Body of pancreas (tissue), 4 donors: ENCODE measurements at regions not wholly inside any gene's neighbourhood (a gene's known extent, or its start where the extent isn't known, plus 50 kb on each side); places are given as distances from the start of the nearest gene placed in this dataset.

Experiments used
- ATAC-seq: fragments of 150-250 bp; one replicate; pipeline ENCODE4 v1.9.1; 2016
- DNase-seq, 4 donors: peaks; one replicate each; pipeline ENCODE4 v3.0.0-alpha.2; 2019
- H3K27ac ChIP-seq, 4 donors: fragments of 200-600 bp; sonication (generic); 1 replicate in 3 of 4; 2 replicates in 1 of 4; pipeline versions ENCODE4 v1.5.1 to v1.6.1; 2016 to 2019; ENCODE audit warnings: mild to moderate bottlenecking in 1 of 4, mixed read lengths in 1 of 4, moderate library complexity in 1 of 4
- H3K27me3 ChIP-seq, 2 donors: fragments of 200-600 bp; sonication (generic); one replicate each; pipeline ENCODE4 v1.6.0; 2016; ENCODE audit warnings: mild to moderate bottlenecking in 1 of 2
- H3K36me3 ChIP-seq, 2 donors: fragments of 200-600 bp; sonication (generic); replicated peaks in 1 of 2; 2 replicates each; pipeline ENCODE4 v1.5.1; 2016; ENCODE audit warnings: low read depth in 2 of 2; ENCODE audit not compliant: insufficient read depth in 1 of 2
- H3K4me1 ChIP-seq: fragments of 200-600 bp; sonication (generic); one replicate; pipeline ENCODE4 v1.6.0; 2016
- H3K4me3 ChIP-seq, 2 donors: fragments of 200-600 bp; sonication (generic); 1 replicate in 1 of 2; 2 replicates in 1 of 2; pipeline ENCODE4 v1.5.1; 2016 to 2019
- H3K9me3 ChIP-seq, 3 donors: fragments of 200-600 bp; sonication (generic); 1 replicate in 2 of 3; 2 replicates in 1 of 3; pipeline ENCODE4 v1.5.1; 2016
- POLR2A ChIP-seq, 3 donors: fragments of 450-650 bp; IDR thresholded peaks; one replicate each; pipeline ENCODE4 v1.6.1; 2016; ENCODE audit warnings: antibody characterized with exemption in 3 of 3, mild to moderate bottlenecking in 2 of 3
- WGBS, 2 donors: methylation state at CpG; one replicate each; pipeline ENCODE4 v1.1.5; 2017; 5-methylcytosine and 5-hydroxymethylcytosine counted together
- intact Hi-C: fragments of 100-400 bp; cut with DNase I; formaldehyde crosslinking; loops from one replicate; pipeline ENCODE4 v1.15.1; 2023
- TF ChIP-seq, protein P1 (sequence below), 7 experiments: fragments of 450-650 bp in 4 of 7; fragments of 200-600 bp in 3 of 7; sonication (generic) in 3 of 7; IDR thresholded peaks; one replicate each; pipeline ENCODE4 v1.5.1; 2016 to 2019; ENCODE audit warnings: antibody characterized with exemption in 7 of 7

DNA sequence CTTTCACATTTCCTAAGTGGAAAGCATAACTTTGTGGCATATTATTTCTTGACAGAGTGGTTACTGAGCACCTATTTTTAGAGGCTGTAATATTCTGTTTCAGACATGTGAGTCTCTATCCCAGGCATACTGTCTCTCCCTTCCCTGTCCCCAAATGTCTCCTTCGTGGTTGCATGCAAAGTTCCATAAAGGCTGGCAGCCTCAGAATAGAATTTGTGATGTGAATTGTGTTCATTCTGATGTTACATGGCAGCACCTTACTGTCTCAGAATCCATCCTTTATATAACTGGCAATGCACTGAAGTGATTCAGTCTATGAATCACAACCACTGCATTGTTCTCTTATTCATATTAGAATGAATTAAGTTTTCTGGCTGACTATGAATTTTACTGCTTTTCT is 89.0 kb upstream of the SLC7A1 start:
- 85 to 88% methylated on average over 1 of the region's 1 CpG for WGBS, 2 donors
- no peak for ATAC-seq

DNA sequence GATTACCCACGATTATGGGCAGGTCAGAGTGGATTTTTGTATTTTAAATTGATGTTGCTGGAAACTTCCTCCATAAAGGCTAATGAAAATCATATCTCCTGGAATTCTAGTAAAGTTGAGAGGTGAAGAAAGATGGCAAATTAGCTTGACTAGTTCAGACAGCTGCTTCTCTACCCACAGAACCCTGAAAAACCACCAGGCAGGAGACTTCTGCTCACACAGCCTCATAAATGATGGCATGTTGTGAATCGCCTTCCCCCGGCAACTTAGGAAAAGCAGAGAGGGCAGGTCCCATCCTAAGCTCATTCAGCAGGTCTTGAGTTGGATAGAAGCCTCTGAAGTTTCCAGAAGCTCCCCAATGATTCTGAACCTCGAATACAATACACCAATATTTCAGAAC is 87.6 kb upstream of the SLC7A1 start:
- intact Hi-C loops: no loop called here

More for the DNA sequence above, 89.0 kb upstream of the SLC7A1 start:
- H3K4me3 ChIP-seq: no peak overlapping the region
- no peaks in the 10 kb centered on the region for H3K36me3 ChIP-seq
- intact Hi-C loops: no loop called here
- no peaks in the 10 kb centered on the region for H3K4me1 ChIP-seq
- no peaks in the 10 kb centered on the region for H3K9me3 ChIP-seq
- DNase-seq: no peak
- H3K27ac ChIP-seq: no peak overlapping the region
- no peak for TF ChIP-seq POLR2A (IDR thresholded peaks at IDR 0.05)
- TF ChIP-seq, protein P1, sequence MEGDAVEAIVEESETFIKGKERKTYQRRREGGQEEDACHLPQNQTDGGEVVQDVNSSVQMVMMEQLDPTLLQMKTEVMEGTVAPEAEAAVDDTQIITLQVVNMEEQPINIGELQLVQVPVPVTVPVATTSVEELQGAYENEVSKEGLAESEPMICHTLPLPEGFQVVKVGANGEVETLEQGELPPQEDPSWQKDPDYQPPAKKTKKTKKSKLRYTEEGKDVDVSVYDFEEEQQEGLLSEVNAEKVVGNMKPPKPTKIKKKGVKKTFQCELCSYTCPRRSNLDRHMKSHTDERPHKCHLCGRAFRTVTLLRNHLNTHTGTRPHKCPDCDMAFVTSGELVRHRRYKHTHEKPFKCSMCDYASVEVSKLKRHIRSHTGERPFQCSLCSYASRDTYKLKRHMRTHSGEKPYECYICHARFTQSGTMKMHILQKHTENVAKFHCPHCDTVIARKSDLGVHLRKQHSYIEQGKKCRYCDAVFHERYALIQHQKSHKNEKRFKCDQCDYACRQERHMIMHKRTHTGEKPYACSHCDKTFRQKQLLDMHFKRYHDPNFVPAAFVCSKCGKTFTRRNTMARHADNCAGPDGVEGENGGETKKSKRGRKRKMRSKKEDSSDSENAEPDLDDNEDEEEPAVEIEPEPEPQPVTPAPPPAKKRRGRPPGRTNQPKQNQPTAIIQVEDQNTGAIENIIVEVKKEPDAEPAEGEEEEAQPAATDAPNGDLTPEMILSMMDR (IDR thresholded peaks at IDR 0.05): no peak
- no peaks in the 10 kb centered on the region for H3K27me3 ChIP-seq

DNA sequence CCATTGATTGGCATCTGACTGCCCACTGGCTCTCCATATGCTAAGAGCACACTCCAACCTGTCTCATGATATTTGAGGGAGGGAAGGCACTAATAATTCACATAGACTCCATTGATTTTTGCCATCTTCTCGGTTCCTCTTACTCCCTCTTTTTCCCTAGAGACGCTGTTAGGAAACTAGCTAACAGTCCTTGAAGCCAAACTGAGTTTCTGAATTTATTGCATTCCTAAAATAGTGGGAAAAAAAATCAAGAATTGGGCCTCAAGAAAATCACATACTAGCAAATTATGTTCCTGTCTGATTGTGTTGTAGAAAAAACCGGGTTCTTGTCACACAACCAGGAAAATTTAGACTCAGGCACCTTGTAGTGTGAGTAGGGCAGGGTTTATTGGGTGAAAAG is 86.4 kb upstream of the SLC7A1 start:
- no peaks in the 10 kb centered on the region for H3K4me1 ChIP-seq
- WGBS, 2 donors: 63 to 64% methylated on average over 3 of the region's 3 CpGs
- no peaks in the 10 kb centered on the region for H3K27me3 ChIP-seq
- ATAC-seq: no peak
- H3K9me3 ChIP-seq: no peaks in the 10 kb centered on the region
- H3K27ac ChIP-seq: no peak overlapping the region
- DNase-seq: no peak
- no peak overlapping the region for H3K4me3 ChIP-seq
- intact Hi-C loops: no loop called here
- TF ChIP-seq, protein P1 (IDR thresholded peaks at IDR 0.05): no peak
- TF ChIP-seq POLR2A (IDR thresholded peaks at IDR 0.05): no peak
- no peaks in the 10 kb centered on the region for H3K36me3 ChIP-seq

More for the DNA sequence above, 87.6 kb upstream of the SLC7A1 start:
- H3K4me1 ChIP-seq: no peaks in the 10 kb centered on the region
- H3K27ac ChIP-seq: no peak overlapping the region
- no peak for TF ChIP-seq POLR2A (IDR thresholded peaks at IDR 0.05)
- TF ChIP-seq, protein P1 (IDR thresholded peaks at IDR 0.05): no peak
- no peaks in the 10 kb centered on the region for H3K27me3 ChIP-seq
- no peaks in the 10 kb centered on the region for H3K9me3 ChIP-seq
- DNase-seq (no peak), ATAC-seq (no peak)
- H3K36me3 ChIP-seq: no peaks in the 10 kb centered on the region
- no peak overlapping the region for H3K4me3 ChIP-seq
- 59 to 77% methylated on average over 4 of the region's 4 CpGs for WGBS, 2 donors

DNA sequence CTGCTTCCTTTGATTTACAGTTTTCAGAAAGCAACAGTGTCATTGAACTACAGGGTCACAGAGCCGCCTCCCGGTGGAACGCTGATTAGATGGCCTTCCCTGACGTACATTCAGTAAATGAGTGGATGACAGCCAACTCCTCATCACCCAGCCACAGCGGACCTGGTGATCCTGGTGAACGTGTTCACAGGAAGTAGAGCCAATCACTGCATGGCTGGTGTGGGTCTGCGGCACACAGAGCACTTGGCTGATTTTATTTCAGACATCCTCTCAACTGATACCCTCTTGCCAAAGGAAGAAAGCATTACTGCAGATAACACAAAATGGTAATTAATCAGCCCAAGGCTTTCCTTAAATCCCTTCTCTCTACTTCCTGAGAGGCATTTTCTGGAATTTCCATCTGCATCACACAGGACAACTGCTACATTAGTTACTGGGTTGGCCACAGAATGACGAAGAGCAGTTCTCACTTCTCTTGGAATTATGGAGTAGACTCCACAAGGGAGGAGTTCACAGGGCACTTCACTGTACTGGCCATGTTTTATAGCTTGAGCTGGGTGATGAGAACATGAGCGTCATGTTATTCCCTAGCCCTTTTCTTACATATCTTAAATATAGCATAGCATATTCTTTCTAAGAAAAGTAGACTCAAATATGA is 84.0 kb upstream of the SLC7A1 start:
- Histone ChIP-seq H3K27ac (peak overlapping the region in 1 of 4 donors; percentile 29), H3K4me1 (no peaks in the 10 kb centered on the region), H3K27me3 (no peaks in the 10 kb centered on the region), H3K9me3 (no peaks in the 10 kb centered on the region), H3K36me3 (no peaks in the 10 kb centered on the region), H3K4me3 (no peak overlapping the region)
- intact Hi-C loops: no loop called here
- ATAC-seq: peak; percentile 79
- TF ChIP-seq, protein P1 (IDR thresholded peaks at IDR 0.05): peak in 1 of 7 experiments; percentile 13
- TF ChIP-seq POLR2A (IDR thresholded peaks at IDR 0.05): no peak
- 27 to 29% methylated on average over 9 of the region's 9 CpGs for WGBS, 2 donors
- DNase-seq: peak; percentile 41 to 58 (median 48)

DNA sequence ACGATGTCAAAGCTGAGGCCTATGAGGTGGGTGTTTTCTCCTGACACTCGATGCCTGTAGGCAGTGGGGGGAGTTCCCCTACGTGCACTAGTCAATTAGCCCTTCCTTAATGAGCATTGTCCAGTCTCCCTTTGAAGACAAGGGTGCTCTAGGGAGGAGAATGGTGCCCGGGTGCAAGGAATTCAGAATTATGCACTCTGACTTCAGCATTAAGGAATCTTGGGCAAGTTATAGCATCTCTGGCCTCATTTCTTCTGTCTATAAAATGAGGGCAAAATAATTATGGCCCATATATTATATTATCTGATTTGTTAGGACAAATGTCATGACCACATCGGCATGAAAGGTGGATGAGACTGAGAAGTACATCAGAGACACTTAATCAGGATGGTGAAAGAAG is 82.1 kb upstream of the SLC7A1 start:
- TF ChIP-seq, protein P1 (IDR thresholded peaks at IDR 0.05): no peak
- no peak for TF ChIP-seq POLR2A (IDR thresholded peaks at IDR 0.05)
- WGBS, 2 donors: 73 to 75% methylated on average over 5 of the region's 5 CpGs
- Histone ChIP-seq H3K36me3 (no peaks in the 10 kb centered on the region), H3K4me1 (no peaks in the 10 kb centered on the region), H3K9me3 (no peaks in the 10 kb centered on the region), H3K27ac (no peak overlapping the region), H3K27me3 (no peaks in the 10 kb centered on the region), H3K4me3 (no peak overlapping the region)
- intact Hi-C loops: no loop called here
- DNase-seq (no peak), ATAC-seq (no peak)
